ENCODE measurements at regions not wholly inside any gene's neighbourhood (a gene's known extent, or its start where the extent isn't known, plus 50 kb on each side); places are given as distances from the start of the nearest gene placed in this dataset.

DNA sequence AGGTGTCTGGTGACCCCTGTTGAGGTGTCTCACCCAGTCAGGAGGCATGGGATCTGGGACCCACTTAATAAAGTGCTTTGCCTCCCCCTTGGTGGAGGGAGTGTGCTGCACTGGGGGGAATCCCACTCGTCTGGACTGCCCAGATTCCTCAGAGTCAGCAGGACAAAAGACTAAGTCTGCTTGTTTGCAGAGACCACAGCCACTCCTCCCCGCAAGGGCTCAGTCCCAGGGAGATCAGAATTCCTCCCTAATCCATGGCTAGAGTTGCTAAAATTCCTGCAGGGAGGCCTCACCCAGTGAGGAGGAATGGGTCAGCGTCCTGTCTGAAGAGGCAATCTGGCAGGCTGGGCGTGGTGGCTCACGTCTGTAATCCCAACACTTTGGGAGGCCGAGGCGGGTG is 442.2 kb downstream of the PABPC4L start:
- H3K27me3 ChIP-seq (ENCODE audit: insufficient read depth, poor library complexity, severe bottlenecking) = no peaks in the 10 kb centered on the region
- no peak for DNase-seq (ENCODE audit: low read depth in 1 of 2, low spot score in 1 of 2)
- no peak overlapping the region for H3K4me3 ChIP-seq (replicated peaks; ENCODE audit: insufficient read depth, low read length)
- no peak for TF ChIP-seq SPI1 (IDR thresholded peaks at IDR 0.05; ENCODE audit: borderline replicate concordance, low read depth)
- TF ChIP-seq, protein P1, sequence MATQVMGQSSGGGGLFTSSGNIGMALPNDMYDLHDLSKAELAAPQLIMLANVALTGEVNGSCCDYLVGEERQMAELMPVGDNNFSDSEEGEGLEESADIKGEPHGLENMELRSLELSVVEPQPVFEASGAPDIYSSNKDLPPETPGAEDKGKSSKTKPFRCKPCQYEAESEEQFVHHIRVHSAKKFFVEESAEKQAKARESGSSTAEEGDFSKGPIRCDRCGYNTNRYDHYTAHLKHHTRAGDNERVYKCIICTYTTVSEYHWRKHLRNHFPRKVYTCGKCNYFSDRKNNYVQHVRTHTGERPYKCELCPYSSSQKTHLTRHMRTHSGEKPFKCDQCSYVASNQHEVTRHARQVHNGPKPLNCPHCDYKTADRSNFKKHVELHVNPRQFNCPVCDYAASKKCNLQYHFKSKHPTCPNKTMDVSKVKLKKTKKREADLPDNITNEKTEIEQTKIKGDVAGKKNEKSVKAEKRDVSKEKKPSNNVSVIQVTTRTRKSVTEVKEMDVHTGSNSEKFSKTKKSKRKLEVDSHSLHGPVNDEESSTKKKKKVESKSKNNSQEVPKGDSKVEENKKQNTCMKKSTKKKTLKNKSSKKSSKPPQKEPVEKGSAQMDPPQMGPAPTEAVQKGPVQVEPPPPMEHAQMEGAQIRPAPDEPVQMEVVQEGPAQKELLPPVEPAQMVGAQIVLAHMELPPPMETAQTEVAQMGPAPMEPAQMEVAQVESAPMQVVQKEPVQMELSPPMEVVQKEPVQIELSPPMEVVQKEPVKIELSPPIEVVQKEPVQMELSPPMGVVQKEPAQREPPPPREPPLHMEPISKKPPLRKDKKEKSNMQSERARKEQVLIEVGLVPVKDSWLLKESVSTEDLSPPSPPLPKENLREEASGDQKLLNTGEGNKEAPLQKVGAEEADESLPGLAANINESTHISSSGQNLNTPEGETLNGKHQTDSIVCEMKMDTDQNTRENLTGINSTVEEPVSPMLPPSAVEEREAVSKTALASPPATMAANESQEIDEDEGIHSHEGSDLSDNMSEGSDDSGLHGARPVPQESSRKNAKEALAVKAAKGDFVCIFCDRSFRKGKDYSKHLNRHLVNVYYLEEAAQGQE (IDR thresholded peaks at IDR 0.05; ENCODE audit: insufficient replicate concordance, low read depth) = no peak
- no peak for TF ChIP-seq POLR2AphosphoS5 (IDR thresholded peaks at IDR 0.05; ENCODE audit: low read depth)
- TF ChIP-seq, protein P2, sequence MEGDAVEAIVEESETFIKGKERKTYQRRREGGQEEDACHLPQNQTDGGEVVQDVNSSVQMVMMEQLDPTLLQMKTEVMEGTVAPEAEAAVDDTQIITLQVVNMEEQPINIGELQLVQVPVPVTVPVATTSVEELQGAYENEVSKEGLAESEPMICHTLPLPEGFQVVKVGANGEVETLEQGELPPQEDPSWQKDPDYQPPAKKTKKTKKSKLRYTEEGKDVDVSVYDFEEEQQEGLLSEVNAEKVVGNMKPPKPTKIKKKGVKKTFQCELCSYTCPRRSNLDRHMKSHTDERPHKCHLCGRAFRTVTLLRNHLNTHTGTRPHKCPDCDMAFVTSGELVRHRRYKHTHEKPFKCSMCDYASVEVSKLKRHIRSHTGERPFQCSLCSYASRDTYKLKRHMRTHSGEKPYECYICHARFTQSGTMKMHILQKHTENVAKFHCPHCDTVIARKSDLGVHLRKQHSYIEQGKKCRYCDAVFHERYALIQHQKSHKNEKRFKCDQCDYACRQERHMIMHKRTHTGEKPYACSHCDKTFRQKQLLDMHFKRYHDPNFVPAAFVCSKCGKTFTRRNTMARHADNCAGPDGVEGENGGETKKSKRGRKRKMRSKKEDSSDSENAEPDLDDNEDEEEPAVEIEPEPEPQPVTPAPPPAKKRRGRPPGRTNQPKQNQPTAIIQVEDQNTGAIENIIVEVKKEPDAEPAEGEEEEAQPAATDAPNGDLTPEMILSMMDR (IDR thresholded peaks at IDR 0.05; ENCODE audit: insufficient read depth, low read length) = no peak
- no peak for TF ChIP-seq GABPA (IDR thresholded peaks at IDR 0.05; ENCODE audit: low read depth)
- no peak overlapping the region for H3K27ac ChIP-seq (replicated peaks)

DNA sequence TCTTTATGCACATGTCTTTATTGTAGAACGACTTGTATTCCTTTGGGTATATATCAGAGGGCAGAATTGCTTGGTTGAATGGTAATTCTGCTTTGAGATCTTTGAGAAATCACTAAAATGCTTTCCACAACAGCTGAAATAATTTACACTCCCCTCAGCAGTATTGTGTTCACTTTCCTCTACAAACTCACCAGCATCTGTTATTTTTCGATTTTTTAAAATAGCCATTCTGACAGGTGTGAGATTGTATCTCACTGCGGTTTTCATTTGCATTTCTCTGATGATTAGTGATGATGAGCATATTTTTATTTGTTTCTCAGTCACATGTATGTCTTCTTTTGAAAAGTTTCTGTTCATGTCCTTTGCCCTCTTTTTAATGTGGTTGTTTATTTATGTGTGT is 459.8 kb downstream of the PABPC4L start:
- Histone ChIP-seq H3K4me3 (replicated peaks; ENCODE audit: insufficient read depth, low read length) (no peak overlapping the region), H3K27ac (replicated peaks) (no peak overlapping the region), H3K27me3 (ENCODE audit: insufficient read depth, poor library complexity, severe bottlenecking) (no peaks in the 10 kb centered on the region)
- TF ChIP-seq SPI1 (IDR thresholded peaks at IDR 0.05; ENCODE audit: borderline replicate concordance, low read depth) (no peak), GABPA (IDR thresholded peaks at IDR 0.05; ENCODE audit: low read depth) (no peak), POLR2AphosphoS5 (IDR thresholded peaks at IDR 0.05; ENCODE audit: low read depth) (no peak)
- TF ChIP-seq, protein P1 (IDR thresholded peaks at IDR 0.05; ENCODE audit: insufficient replicate concordance, low read depth) = no peak
- TF ChIP-seq, protein P2 (IDR thresholded peaks at IDR 0.05; ENCODE audit: insufficient read depth, low read length) = no peak
- no peak for DNase-seq (ENCODE audit: low read depth in 1 of 2, low spot score in 1 of 2)

DNA sequence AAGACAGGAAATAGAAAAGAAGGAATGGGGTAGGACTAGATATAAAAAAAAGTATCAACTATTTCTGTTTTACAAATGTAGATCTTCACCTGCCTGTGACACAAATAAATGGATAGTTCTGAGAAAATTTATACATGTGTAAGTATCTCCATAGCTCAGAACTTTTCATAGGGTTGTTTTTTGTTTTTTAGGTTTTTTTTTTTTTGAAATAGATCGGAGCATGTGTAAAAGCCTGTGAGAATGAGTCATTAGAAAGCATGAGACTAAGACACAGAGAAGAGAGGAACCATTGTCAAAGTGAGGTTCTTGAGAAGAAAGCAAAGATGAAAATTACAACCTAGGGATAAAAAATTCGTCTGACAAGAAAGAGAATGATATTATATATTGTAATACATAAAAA is 481.6 kb downstream of the PABPC4L start:
- no peak for TF ChIP-seq GABPA (IDR thresholded peaks at IDR 0.05; ENCODE audit: low read depth)
- TF ChIP-seq POLR2AphosphoS5 (IDR thresholded peaks at IDR 0.05; ENCODE audit: low read depth) = no peak
- TF ChIP-seq, protein P2 (IDR thresholded peaks at IDR 0.05; ENCODE audit: insufficient read depth, low read length) = no peak
- TF ChIP-seq SPI1 (IDR thresholded peaks at IDR 0.05; ENCODE audit: borderline replicate concordance, low read depth) = no peak
- TF ChIP-seq, protein P1 (IDR thresholded peaks at IDR 0.05; ENCODE audit: insufficient replicate concordance, low read depth) = no peak
- H3K27me3 ChIP-seq (ENCODE audit: insufficient read depth, poor library complexity, severe bottlenecking) = no peaks in the 10 kb centered on the region
- no peak overlapping the region for H3K27ac ChIP-seq (replicated peaks)
- no peak for DNase-seq (ENCODE audit: low read depth in 1 of 2, low spot score in 1 of 2)
- no peak overlapping the region for H3K4me3 ChIP-seq (replicated peaks; ENCODE audit: insufficient read depth, low read length)
